ENCODE measurements at regions not wholly inside any gene's neighbourhood (a gene's known extent, or its start where the extent isn't known, plus 50 kb on each side); places are given as distances from the start of the nearest gene placed in this dataset.

DNA sequence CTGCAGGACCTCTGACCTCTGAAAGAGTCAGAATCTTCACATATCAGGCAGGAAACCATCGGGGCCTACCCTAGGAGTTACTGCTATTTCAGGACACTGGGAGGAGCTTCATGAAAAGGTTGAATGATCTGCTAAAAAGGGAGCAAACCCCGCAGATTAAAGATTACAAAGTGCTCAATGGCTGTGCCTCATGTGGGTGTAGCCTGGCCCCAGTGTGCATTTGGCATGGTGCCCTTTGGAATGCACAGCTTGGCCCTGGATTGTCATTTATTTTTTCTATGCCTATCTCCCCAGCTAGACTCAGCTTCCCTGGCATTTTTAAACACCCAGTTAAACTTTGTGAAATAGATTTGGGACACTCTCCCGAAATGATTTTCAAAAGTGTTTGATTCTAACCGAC lies 368.5 kb upstream of the SPTLC3 start:
- TF ChIP-seq, protein P1, sequence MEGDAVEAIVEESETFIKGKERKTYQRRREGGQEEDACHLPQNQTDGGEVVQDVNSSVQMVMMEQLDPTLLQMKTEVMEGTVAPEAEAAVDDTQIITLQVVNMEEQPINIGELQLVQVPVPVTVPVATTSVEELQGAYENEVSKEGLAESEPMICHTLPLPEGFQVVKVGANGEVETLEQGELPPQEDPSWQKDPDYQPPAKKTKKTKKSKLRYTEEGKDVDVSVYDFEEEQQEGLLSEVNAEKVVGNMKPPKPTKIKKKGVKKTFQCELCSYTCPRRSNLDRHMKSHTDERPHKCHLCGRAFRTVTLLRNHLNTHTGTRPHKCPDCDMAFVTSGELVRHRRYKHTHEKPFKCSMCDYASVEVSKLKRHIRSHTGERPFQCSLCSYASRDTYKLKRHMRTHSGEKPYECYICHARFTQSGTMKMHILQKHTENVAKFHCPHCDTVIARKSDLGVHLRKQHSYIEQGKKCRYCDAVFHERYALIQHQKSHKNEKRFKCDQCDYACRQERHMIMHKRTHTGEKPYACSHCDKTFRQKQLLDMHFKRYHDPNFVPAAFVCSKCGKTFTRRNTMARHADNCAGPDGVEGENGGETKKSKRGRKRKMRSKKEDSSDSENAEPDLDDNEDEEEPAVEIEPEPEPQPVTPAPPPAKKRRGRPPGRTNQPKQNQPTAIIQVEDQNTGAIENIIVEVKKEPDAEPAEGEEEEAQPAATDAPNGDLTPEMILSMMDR (conservative IDR thresholded peaks at IDR 0.05; ENCODE audit: low read length): no peak
- DNase-seq (ENCODE audit: low read depth): no peak
- H3K4me3 ChIP-seq (ENCODE audit: low read length): no peak overlapping the region

GRCh38 chr20:12641619-12642018 lies 367.2 kb upstream of the SPTLC3 start:
- no peak overlapping the region for H3K4me3 ChIP-seq (ENCODE audit: low read length)
- no peak for DNase-seq (ENCODE audit: low read depth)
- TF ChIP-seq, protein P1 (conservative IDR thresholded peaks at IDR 0.05; ENCODE audit: low read length): no peak

DNA sequence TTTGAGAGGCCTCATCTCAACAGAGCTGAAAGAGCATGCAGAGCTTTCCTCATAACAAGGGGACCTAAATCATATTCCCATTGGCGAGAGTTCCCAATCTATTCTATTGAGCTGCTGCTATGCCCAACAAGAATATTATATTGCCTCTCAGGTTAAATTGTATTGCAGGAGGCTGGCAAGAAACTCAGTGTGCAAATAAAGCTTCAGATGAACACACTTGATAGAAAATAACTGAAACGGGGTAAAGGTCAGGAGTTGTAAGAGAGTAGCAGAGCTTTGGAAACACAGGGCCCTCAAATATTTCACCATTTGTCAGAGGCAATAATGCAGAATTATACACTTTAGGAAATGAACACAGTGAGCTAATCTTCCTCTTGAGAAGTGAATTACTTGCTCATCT lies 364.3 kb upstream of the SPTLC3 start:
- TF ChIP-seq, protein P1 (conservative IDR thresholded peaks at IDR 0.05; ENCODE audit: low read length): no peak
- no peak for DNase-seq (ENCODE audit: low read depth)
- H3K4me3 ChIP-seq (ENCODE audit: low read length): no peak overlapping the region

DNA sequence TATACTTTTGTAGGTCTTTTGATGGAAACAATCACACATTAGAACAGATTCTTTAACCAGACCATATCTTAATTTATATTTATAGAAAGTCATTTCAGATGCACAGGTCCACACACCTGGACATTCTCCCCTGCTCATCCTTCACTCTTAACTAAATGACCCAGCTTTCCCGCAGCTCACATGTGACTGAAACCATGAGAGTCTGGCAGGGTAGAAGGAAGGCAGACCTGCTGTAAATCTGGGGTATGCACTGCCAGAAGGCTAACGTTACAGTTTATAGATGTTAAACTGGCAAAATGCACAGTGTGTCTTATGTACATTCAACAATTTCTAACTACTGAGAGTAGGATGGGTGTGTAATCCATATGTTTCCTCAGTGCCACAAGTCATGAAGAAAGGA lies 359.5 kb upstream of the SPTLC3 start:
- no peak overlapping the region for H3K4me3 ChIP-seq (ENCODE audit: low read length)
- DNase-seq (ENCODE audit: low read depth): no peak
- TF ChIP-seq, protein P1 (conservative IDR thresholded peaks at IDR 0.05; ENCODE audit: low read length): no peak

DNA sequence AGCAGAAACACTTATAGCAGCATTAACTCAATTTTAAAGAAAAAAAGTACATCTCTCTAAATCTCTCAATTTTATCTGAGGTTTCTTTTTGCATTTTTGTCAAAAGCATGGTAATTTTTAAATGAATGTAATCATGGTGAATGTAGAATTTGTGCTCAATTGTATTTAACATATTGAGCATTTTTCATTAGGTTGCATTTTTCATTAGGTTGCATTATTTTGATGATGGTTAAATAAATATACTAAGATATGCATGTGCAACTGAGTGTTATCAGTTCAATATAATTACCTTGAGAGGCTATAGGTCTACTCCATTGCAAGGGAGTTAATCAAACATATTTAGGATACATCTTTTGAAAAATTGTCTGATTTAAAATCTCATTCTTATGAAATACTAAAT lies 355.1 kb upstream of the SPTLC3 start:
- TF ChIP-seq, protein P1 (conservative IDR thresholded peaks at IDR 0.05; ENCODE audit: low read length): no peak

DNA sequence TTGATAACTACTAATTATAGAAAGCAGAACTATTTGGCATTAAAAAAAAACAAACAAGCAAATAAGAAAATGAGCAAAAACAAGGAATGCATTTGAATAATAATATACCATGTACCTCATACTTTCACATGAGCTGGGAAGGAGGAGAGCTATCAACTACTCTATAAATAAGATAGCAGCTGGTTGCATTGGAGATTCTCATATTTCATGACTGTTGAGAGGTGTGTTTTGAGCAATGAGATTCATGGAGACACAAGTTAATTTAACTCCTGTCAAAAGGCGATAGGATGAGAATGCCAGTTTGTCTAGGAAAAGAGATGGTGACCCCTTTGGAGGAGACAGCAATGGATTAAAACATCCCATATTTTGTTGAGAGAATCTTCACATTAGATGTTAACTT lies 348.8 kb upstream of the SPTLC3 start:
- H3K4me3 ChIP-seq (ENCODE audit: low read length): no peak overlapping the region
- DNase-seq (ENCODE audit: low read depth): no peak
- TF ChIP-seq, protein P1 (conservative IDR thresholded peaks at IDR 0.05; ENCODE audit: low read length): no peak

More for the DNA sequence above, 355.1 kb upstream of the SPTLC3 start:
- no peak overlapping the region for H3K4me3 ChIP-seq (ENCODE audit: low read length)
- no peak for DNase-seq (ENCODE audit: low read depth)

DNA sequence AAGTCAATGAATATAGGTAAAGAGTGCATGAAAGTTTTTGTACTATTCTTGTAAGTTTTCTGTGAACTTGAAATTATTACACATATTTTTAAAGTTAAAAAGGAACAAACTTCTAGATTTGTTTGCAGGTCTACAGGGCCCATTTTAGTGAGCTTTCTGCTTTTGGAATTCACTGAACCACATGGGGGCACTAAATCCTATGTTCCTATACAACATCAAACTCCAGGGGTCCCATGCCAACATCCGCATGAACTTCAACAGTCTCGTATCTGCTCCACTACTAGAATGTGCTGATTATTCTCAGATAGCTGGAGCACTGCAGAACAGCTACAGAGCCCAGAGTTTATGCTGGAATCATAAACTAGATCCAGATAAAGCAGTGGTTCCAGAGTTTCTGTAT lies 347.9 kb upstream of the SPTLC3 start:
- TF ChIP-seq, protein P1 (conservative IDR thresholded peaks at IDR 0.05; ENCODE audit: low read length): no peak
- H3K4me3 ChIP-seq (ENCODE audit: low read length): no peak overlapping the region
- DNase-seq (ENCODE audit: low read depth): no peak
